HepG2 (cell line): ENCODE measurements at regions not wholly inside any gene's neighbourhood (a gene's known extent, or its start where the extent isn't known, plus 50 kb on each side); places are given as distances from the start of the nearest gene placed in this dataset.

ENCODE experiments used
- AGO2 ChIP-seq: fragments of 200-400 bp; formaldehyde crosslinking; optimal IDR thresholded peaks from 2 replicates; pipeline ENCODE3; 2017; ENCODE audit warnings: mild to moderate bottlenecking, low read depth, low read length, moderate library complexity
- ELF4 ChIP-seq: sonication (generic); formaldehyde crosslinking; IDR thresholded peaks from 2 replicates; pipeline ENCODE4 v1.5.0; 2020; ENCODE audit warnings: missing genetic modification reagents, mild to moderate bottlenecking, moderate library complexity, borderline replicate concordance
- GPN1 ChIP-seq: sonication (generic); formaldehyde crosslinking; IDR thresholded peaks from 2 replicates; pipeline ENCODE4 v1.5.1; 2020; ENCODE audit warnings: missing genetic modification reagents, borderline replicate concordance
- GTF3A ChIP-seq: sonication (generic); formaldehyde crosslinking; conservative IDR thresholded peaks from 2 replicates; pipeline ENCODE4 v1.4.0; 2020; ENCODE audit warnings: mild to moderate bottlenecking, missing genetic modification reagents
- HNF1A ChIP-seq, 2 experiments: sonication (generic) in 1 of 2; formaldehyde crosslinking in 1 of 2; IDR thresholded peaks; 2 replicates each; pipeline versions ENCODE4 v1.4.0 to v1.6.1; 2016 to 2020; ENCODE audit warnings: borderline replicate concordance in 1 of 2, low read depth in 1 of 2, mild to moderate bottlenecking in 1 of 2, missing genetic modification reagents in 1 of 2
- PHB2 ChIP-seq: fragments of 450-650 bp; IDR thresholded peaks from 2 replicates; pipeline ENCODE4 v1.6.1; 2018; ENCODE audit not compliant: partially characterized antibody
- RAD51 ChIP-seq: fragments of 450-650 bp; IDR thresholded peaks from 2 replicates; pipeline ENCODE4 v1.6.1; 2016; ENCODE audit warnings: borderline replicate concordance
- RFXAP ChIP-seq: sonication (generic); formaldehyde crosslinking; IDR thresholded peaks from 2 replicates; pipeline ENCODE4 v1.4.0; 2020; ENCODE audit warnings: missing genetic modification reagents, borderline replicate concordance
- ZBTB20 ChIP-seq: sonication (generic); formaldehyde crosslinking; IDR thresholded peaks from 2 replicates; pipeline ENCODE4 v1.8.1; 2023; ENCODE audit warnings: missing genetic modification reagents, low read depth, mild to moderate bottlenecking, borderline replicate concordance
- ZFP36L2 ChIP-seq: sonication (generic); formaldehyde crosslinking; IDR thresholded peaks from 2 replicates; pipeline ENCODE4 v1.4.0; 2020; ENCODE audit warnings: missing genetic modification reagents
- ZFP90 ChIP-seq: sonication (generic); formaldehyde crosslinking; IDR thresholded peaks from 2 replicates; pipeline ENCODE4 v1.8.0; 2022; ENCODE audit warnings: missing genetic modification reagents, mild to moderate bottlenecking, inconsistent platforms, borderline replicate concordance
- ZNF17 ChIP-seq: sonication (generic); formaldehyde crosslinking; IDR thresholded peaks from 2 replicates; pipeline ENCODE4 v1.5.0; 2020; ENCODE audit warnings: mild to moderate bottlenecking, missing genetic modification reagents
- ZNF274 ChIP-seq: sonication (generic); formaldehyde crosslinking; IDR thresholded peaks from 2 replicates; pipeline ENCODE4 v1.5.1; 2020; ENCODE audit warnings: mild to moderate bottlenecking, missing genetic modification reagents
- ZNF607 ChIP-seq: sonication (generic); formaldehyde crosslinking; IDR thresholded peaks from 2 replicates; pipeline ENCODE4 v1.5.1; 2020; ENCODE audit warnings: missing genetic modification reagents, mild to moderate bottlenecking, borderline replicate concordance
- TF ChIP-seq, protein P1 (sequence below): IDR thresholded peaks from 2 replicates; pipeline ENCODE4 v1.6.1; 2016; ENCODE audit warnings: control low read depth
- TF ChIP-seq, protein P2 (sequence below): sonication (generic); formaldehyde crosslinking; IDR thresholded peaks from 2 replicates; pipeline ENCODE4 v1.5.1; 2020; ENCODE audit warnings: mild to moderate bottlenecking, moderate library complexity, missing genetic modification reagents
- TF ChIP-seq, protein P3 (sequence below): sonication (generic); formaldehyde crosslinking; conservative IDR thresholded peaks from 2 replicates; pipeline ENCODE4 v1.4.0; 2020; ENCODE audit warnings: missing genetic modification reagents

DNA sequence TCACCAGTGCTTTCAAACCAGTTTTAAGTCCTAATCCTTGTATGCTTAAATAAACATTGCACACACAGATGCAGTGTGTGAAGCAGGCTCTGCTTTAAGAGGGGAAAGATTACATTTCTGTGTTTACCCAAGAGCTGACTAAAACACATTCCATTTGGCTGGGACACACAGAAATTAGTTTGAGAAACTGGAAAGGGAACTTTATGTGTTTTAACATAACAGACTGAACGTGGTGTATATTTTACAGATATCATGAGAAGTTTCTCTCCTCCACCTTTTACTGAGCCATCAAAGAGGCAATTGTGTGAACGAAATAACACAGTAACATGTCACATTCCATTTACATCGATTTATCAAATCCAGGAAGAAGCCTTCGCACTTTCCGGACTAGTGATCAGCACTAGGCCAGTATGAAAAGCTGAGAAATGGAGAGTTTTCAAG is 121.8 kb downstream of the MAIP1 start (continued):
- TF ChIP-seq, protein P1, sequence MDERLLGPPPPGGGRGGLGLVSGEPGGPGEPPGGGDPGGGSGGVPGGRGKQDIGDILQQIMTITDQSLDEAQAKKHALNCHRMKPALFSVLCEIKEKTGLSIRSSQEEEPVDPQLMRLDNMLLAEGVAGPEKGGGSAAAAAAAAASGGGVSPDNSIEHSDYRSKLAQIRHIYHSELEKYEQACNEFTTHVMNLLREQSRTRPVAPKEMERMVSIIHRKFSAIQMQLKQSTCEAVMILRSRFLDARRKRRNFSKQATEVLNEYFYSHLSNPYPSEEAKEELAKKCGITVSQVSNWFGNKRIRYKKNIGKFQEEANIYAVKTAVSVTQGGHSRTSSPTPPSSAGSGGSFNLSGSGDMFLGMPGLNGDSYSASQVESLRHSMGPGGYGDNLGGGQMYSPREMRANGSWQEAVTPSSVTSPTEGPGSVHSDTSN (CRISPR knock-in tag), result no peak
- peak; percentile 56; the same call in 1 of the 2 replicates for TF ChIP-seq ELF4
- no peak for TF ChIP-seq HNF1A (IDR thresholded peaks at IDR 0.05; ENCODE audit: low read depth)
- peak; percentile 43; the same call in 1 of the 2 replicates for TF ChIP-seq HNF1A (CRISPR knock-in tag; IDR thresholded peaks at IDR 0.05; ENCODE audit: borderline replicate concordance)
- peak; percentile 67; the same call in 1 of the 2 replicates for TF ChIP-seq ZBTB20 (CRISPR knock-in tag)
- no peak for TF ChIP-seq GTF3A
- TF ChIP-seq PHB2, result no peak
- no peak for TF ChIP-seq AGO2
- TF ChIP-seq ZNF274 (CRISPR knock-in tag), result no peak
- TF ChIP-seq ZNF17 (CRISPR knock-in tag), result no peak
- no peak for TF ChIP-seq RFXAP (CRISPR knock-in tag)
- no peak for TF ChIP-seq ZFP36L2
- TF ChIP-seq GPN1 (CRISPR knock-in tag), result no peak
- TF ChIP-seq RAD51, result no peak
- no peak for TF ChIP-seq ZNF607
- TF ChIP-seq, protein P2, sequence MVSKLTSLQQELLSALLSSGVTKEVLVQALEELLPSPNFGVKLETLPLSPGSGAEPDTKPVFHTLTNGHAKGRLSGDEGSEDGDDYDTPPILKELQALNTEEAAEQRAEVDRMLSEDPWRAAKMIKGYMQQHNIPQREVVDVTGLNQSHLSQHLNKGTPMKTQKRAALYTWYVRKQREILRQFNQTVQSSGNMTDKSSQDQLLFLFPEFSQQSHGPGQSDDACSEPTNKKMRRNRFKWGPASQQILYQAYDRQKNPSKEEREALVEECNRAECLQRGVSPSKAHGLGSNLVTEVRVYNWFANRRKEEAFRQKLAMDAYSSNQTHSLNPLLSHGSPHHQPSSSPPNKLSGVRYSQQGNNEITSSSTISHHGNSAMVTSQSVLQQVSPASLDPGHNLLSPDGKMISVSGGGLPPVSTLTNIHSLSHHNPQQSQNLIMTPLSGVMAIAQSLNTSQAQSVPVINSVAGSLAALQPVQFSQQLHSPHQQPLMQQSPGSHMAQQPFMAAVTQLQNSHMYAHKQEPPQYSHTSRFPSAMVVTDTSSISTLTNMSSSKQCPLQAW (CRISPR knock-in tag), result 0 out of 2 replicates have a peak, but pooled peaks have one; percentile 30
- TF ChIP-seq, protein P3, sequence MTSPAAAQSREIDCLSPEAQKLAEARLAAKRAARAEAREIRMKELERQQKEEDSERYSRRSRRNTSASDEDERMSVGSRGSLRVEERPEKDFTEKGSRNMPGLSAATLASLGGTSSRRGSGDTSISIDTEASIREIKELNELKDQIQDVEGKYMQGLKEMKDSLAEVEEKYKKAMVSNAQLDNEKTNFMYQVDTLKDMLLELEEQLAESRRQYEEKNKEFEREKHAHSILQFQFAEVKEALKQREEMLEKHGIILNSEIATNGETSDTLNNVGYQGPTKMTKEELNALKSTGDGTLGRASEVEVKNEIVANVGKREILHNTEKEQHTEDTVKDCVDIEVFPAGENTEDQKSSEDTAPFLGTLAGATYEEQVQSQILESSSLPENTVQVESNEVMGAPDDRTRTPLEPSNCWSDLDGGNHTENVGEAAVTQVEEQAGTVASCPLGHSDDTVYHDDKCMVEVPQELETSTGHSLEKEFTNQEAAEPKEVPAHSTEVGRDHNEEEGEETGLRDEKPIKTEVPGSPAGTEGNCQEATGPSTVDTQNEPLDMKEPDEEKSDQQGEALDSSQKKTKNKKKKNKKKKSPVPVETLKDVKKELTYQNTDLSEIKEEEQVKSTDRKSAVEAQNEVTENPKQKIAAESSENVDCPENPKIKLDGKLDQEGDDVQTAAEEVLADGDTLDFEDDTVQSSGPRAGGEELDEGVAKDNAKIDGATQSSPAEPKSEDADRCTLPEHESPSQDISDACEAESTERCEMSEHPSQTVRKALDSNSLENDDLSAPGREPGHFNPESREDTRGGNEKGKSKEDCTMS (CRISPR knock-in tag), result no peak
- TF ChIP-seq ZFP90 (CRISPR knock-in tag), result no peak
